NAMALWA (cell line): ENCODE measurements at regions not wholly inside any gene's neighbourhood (a gene's known extent, or its start where the extent isn't known, plus 50 kb on each side); places are given as distances from the start of the nearest gene placed in this dataset.

Experiments
- DNase-seq: peaks from one replicate; pipeline ENCODE4 v3.0.0-alpha.2; 2015; ENCODE audit warnings: low spot score

- no peak for DNase-seq
These were observed 92.6 kb downstream of the TTC32 start for GRCh38 chr2:19809206-19809605.

- DNase-seq, result no peak
These were observed 93.9 kb downstream of the TTC32 start for GRCh38 chr2:19807866-19808265.

- no peak for DNase-seq
These were observed 94.4 kb downstream of the TTC32 start for GRCh38 chr2:19807346-19807745.

- DNase-seq, result no peak
These were observed 95.2 kb downstream of the TTC32 start for GRCh38 chr2:19806591-19806990.

GRCh38 chr2:19806131-19806530, 95.7 kb downstream of the TTC32 start:
- DNase-seq, result no peak

GRCh38 chr2:19805266-19805665, 96.5 kb downstream of the TTC32 start:
- no peak for DNase-seq

- no peak for DNase-seq
These were observed 97.0 kb downstream of the TTC32 start for GRCh38 chr2:19804639-19805260.

- DNase-seq, result no peak
These were observed 99.5 kb downstream of the TTC32 start for GRCh38 chr2:19802086-19802841.

GRCh38 chr2:19801367-19802080, 100.3 kb downstream of the TTC32 start:
- no peak for DNase-seq

GRCh38 chr2:19800796-19801195, 101.0 kb downstream of the TTC32 start:
- DNase-seq, result no peak

GRCh38 chr2:19799881-19800780, 101.7 kb downstream of the TTC32 start:
- no peak for DNase-seq

GRCh38 chr2:19797871-19798270, 103.9 kb downstream of the TTC32 start:
- DNase-seq, result no peak

GRCh38 chr2:19797243-19797810, 104.5 kb downstream of the TTC32 start:
- DNase-seq, result no peak

- no peak for DNase-seq
These were observed 105.6 kb downstream of the TTC32 start for GRCh38 chr2:19796035-19796695.

GRCh38 chr2:19793132-19793750, 108.5 kb downstream of the TTC32 start:
- no peak for DNase-seq

GRCh38 chr2:19790291-19790690, 111.5 kb downstream of the TTC32 start:
- no peak for DNase-seq

- no peak for DNase-seq
These were observed 114.6 kb downstream of the TTC32 start for GRCh38 chr2:19787134-19787533.

GRCh38 chr2:19786408-19787058, 115.2 kb downstream of the TTC32 start:
- DNase-seq, result no peak

GRCh38 chr2:19785867-19786266, 115.9 kb downstream of the TTC32 start:
- DNase-seq, result no peak

GRCh38 chr2:19785447-19785846, 116.3 kb downstream of the TTC32 start:
- no peak for DNase-seq
